HepG2 (cell line): ENCODE measurements at regions not wholly inside any gene's neighbourhood (a gene's known extent, or its start where the extent isn't known, plus 50 kb on each side); places are given as distances from the start of the nearest gene placed in this dataset.

Experiments
- HNRNPK ChIP-seq: fragments of 200-400 bp; formaldehyde crosslinking; IDR thresholded peaks from 2 replicates; pipeline ENCODE4 v1.6.1; 2018; ENCODE audit warnings: low read length, low read depth, moderate library complexity, mild to moderate bottlenecking; ENCODE audit not compliant: poor library complexity, severe bottlenecking
- MAFK ChIP-seq, 2 experiments: IDR thresholded peaks in 1 of 2; conservative IDR thresholded peaks in 1 of 2; 2 replicates each; pipeline ENCODE4 v1.6.1; 2011; ENCODE audit warnings: improper control_type of control experiment in 2 of 2, low read length in 2 of 2
- NR1H2 ChIP-seq: sonication (generic); formaldehyde crosslinking; IDR thresholded peaks from 2 replicates; pipeline ENCODE4 v1.8.1; 2022; ENCODE audit warnings: low read depth, missing genetic modification reagents, borderline replicate concordance
- TBX3 ChIP-seq: fragments of 450-650 bp; IDR thresholded peaks from 2 replicates; pipeline ENCODE4 v1.6.1; 2017; ENCODE audit warnings: antibody characterized with exemption, mild to moderate bottlenecking, inconsistent platforms, borderline replicate concordance
- ZBTB21 ChIP-seq: sonication (generic); formaldehyde crosslinking; IDR thresholded peaks from 2 replicates; pipeline ENCODE4 v1.4.0; 2020; ENCODE audit warnings: missing genetic modification reagents
- ZNF24 ChIP-seq: fragments of 450-650 bp; IDR thresholded peaks from 2 replicates; pipeline ENCODE4 v1.6.1; 2017; ENCODE audit warnings: antibody characterized with exemption, mild to moderate bottlenecking
- ZNF251 ChIP-seq: sonication (generic); formaldehyde crosslinking; IDR thresholded peaks from 2 replicates; pipeline ENCODE4 v1.9.0; 2021; ENCODE audit warnings: mild to moderate bottlenecking, missing genetic modification reagents
- ZNF546 ChIP-seq: sonication (generic); formaldehyde crosslinking; conservative IDR thresholded peaks from 2 replicates; pipeline ENCODE4 v1.8.1; 2023; ENCODE audit warnings: mild to moderate bottlenecking, missing genetic modification reagents
- ZNF660 ChIP-seq: sonication (generic); formaldehyde crosslinking; IDR thresholded peaks from 2 replicates; pipeline ENCODE4 v1.5.1; 2020; ENCODE audit warnings: mild to moderate bottlenecking, low read depth, missing genetic modification reagents, borderline replicate concordance
- ZNF713 ChIP-seq: sonication (generic); formaldehyde crosslinking; IDR thresholded peaks from 2 replicates; pipeline ENCODE4 v1.4.0; 2020; ENCODE audit warnings: mild to moderate bottlenecking, missing genetic modification reagents
- ZSCAN31 ChIP-seq: sonication (generic); formaldehyde crosslinking; IDR thresholded peaks from 2 replicates; pipeline ENCODE4 v1.5.0; 2020; ENCODE audit warnings: low read depth, mild to moderate bottlenecking, missing genetic modification reagents
- TF ChIP-seq, protein P1 (sequence below): sonication (generic); formaldehyde crosslinking; IDR thresholded peaks from 2 replicates; pipeline ENCODE4 v1.9.0; 2021; ENCODE audit warnings: mild to moderate bottlenecking, missing genetic modification reagents
- TF ChIP-seq, protein P2 (sequence below): sonication (generic); formaldehyde crosslinking; IDR thresholded peaks from 2 replicates; pipeline ENCODE4 v1.4.0; 2020; ENCODE audit warnings: missing genetic modification reagents, mild to moderate bottlenecking, borderline replicate concordance
- TF ChIP-seq, protein P3 (sequence below): sonication (generic); formaldehyde crosslinking; IDR thresholded peaks from 2 replicates; pipeline ENCODE4 v1.4.0; 2020; ENCODE audit warnings: missing genetic modification reagents

DNA sequence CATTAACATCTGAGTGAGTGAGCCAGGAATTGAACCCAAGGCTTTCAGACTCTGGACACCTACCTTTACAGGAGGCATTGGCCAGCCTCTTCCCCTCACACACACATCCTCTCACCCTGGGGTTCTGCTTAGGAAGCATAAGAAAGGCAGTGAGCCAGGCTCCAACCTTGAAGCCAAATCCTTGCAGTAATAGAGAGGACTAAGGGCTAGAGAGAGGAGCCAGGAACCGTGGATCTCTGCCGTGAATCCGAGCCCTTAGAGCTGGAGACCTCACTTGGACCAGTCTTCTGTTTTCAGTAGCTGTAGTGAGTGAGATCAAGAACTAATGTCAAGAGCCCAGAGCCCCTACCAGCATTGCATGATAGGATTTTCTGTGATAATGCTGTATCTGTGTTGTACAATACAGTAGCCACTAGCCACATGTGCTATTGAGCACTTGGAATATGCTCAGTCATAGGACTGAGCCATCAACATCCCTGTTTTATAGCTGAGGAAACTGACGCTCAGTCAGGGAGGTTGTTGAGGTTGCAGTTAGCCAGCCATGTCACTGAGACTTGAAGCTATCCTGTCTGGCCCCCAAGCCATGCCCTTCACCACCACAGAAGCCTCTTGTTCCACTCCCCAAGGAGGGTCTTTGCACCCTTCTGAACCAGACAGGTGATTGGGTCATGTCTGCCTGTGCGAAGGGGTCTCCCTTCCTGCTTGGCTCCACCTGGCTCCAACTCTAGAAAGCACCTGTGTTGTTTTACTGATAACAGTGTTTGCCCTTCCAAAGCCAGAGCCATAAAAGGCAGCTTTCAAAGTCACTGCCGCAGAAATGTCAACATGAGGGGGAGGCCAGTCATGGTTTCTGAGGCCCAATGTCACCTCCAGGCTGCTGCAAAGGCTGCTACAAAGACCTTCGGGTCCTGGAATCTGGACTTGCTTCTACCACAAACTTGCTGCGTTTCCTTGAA lies 101.1 kb upstream of the JUN start (continued):
- TF ChIP-seq, protein P1, sequence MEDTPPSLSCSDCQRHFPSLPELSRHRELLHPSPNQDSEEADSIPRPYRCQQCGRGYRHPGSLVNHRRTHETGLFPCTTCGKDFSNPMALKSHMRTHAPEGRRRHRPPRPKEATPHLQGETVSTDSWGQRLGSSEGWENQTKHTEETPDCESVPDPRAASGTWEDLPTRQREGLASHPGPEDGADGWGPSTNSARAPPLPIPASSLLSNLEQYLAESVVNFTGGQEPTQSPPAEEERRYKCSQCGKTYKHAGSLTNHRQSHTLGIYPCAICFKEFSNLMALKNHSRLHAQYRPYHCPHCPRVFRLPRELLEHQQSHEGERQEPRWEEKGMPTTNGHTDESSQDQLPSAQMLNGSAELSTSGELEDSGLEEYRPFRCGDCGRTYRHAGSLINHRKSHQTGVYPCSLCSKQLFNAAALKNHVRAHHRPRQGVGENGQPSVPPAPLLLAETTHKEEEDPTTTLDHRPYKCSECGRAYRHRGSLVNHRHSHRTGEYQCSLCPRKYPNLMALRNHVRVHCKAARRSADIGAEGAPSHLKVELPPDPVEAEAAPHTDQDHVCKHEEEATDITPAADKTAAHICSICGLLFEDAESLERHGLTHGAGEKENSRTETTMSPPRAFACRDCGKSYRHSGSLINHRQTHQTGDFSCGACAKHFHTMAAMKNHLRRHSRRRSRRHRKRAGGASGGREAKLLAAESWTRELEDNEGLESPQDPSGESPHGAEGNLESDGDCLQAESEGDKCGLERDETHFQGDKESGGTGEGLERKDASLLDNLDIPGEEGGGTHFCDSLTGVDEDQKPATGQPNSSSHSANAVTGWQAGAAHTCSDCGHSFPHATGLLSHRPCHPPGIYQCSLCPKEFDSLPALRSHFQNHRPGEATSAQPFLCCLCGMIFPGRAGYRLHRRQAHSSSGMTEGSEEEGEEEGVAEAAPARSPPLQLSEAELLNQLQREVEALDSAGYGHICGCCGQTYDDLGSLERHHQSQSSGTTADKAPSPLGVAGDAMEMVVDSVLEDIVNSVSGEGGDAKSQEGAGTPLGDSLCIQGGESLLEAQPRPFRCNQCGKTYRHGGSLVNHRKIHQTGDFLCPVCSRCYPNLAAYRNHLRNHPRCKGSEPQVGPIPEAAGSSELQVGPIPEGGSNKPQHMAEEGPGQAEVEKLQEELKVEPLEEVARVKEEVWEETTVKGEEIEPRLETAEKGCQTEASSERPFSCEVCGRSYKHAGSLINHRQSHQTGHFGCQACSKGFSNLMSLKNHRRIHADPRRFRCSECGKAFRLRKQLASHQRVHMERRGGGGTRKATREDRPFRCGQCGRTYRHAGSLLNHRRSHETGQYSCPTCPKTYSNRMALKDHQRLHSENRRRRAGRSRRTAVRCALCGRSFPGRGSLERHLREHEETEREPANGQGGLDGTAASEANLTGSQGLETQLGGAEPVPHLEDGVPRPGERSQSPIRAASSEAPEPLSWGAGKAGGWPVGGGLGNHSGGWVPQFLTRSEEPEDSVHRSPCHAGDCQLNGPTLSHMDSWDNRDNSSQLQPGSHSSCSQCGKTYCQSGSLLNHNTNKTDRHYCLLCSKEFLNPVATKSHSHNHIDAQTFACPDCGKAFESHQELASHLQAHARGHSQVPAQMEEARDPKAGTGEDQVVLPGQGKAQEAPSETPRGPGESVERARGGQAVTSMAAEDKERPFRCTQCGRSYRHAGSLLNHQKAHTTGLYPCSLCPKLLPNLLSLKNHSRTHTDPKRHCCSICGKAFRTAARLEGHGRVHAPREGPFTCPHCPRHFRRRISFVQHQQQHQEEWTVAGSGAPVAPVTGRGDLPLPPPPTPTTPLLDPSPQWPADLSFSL (CRISPR knock-in tag) = peak; percentile 55; the same call in 1 of the 2 replicates
- TF ChIP-seq ZNF251 (CRISPR knock-in tag) = no peak
- TF ChIP-seq NR1H2 = peak; percentile 91; the same call in 1 of the 2 replicates
- TF ChIP-seq HNRNPK = no peak
- TF ChIP-seq ZNF713 = no peak
- TF ChIP-seq TBX3 = peak; percentile 97
- peak; percentile 95 for TF ChIP-seq ZSCAN31 (CRISPR knock-in tag)
- TF ChIP-seq ZNF660 (CRISPR knock-in tag) = no peak
- TF ChIP-seq, protein P2, sequence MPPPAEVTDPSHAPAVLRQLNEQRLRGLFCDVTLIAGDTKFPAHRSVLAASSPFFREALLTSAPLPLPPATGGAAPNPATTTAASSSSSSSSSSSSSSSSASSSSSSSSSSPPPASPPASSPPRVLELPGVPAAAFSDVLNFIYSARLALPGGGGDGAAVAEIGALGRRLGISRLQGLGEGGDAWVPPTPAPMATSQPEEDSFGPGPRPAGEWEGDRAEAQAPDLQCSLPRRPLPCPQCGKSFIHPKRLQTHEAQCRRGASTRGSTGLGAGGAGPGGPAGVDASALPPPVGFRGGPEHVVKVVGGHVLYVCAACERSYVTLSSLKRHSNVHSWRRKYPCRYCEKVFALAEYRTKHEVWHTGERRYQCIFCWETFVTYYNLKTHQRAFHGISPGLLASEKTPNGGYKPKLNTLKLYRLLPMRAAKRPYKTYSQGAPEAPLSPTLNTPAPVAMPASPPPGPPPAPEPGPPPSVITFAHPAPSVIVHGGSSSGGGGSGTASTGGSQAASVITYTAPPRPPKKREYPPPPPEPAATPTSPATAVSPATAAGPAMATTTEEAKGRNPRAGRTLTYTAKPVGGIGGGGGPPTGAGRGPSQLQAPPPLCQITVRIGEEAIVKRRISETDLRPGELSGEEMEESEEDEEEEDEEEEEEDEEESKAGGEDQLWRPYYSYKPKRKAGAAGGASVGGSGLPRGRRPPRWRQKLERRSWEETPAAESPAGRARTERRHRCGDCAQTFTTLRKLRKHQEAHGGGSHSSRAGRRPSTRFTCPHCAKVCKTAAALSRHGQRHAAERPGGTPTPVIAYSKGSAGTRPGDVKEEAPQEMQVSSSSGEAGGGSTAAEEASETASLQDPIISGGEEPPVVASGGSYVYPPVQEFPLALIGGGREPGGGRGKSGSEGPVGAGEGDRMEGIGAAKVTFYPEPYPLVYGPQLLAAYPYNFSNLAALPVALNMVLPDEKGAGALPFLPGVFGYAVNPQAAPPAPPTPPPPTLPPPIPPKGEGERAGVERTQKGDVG (CRISPR knock-in tag) = peak; percentile 81; the same call in 1 of the 2 replicates
- TF ChIP-seq ZNF546 (CRISPR knock-in tag) = no peak
- TF ChIP-seq, protein P3, sequence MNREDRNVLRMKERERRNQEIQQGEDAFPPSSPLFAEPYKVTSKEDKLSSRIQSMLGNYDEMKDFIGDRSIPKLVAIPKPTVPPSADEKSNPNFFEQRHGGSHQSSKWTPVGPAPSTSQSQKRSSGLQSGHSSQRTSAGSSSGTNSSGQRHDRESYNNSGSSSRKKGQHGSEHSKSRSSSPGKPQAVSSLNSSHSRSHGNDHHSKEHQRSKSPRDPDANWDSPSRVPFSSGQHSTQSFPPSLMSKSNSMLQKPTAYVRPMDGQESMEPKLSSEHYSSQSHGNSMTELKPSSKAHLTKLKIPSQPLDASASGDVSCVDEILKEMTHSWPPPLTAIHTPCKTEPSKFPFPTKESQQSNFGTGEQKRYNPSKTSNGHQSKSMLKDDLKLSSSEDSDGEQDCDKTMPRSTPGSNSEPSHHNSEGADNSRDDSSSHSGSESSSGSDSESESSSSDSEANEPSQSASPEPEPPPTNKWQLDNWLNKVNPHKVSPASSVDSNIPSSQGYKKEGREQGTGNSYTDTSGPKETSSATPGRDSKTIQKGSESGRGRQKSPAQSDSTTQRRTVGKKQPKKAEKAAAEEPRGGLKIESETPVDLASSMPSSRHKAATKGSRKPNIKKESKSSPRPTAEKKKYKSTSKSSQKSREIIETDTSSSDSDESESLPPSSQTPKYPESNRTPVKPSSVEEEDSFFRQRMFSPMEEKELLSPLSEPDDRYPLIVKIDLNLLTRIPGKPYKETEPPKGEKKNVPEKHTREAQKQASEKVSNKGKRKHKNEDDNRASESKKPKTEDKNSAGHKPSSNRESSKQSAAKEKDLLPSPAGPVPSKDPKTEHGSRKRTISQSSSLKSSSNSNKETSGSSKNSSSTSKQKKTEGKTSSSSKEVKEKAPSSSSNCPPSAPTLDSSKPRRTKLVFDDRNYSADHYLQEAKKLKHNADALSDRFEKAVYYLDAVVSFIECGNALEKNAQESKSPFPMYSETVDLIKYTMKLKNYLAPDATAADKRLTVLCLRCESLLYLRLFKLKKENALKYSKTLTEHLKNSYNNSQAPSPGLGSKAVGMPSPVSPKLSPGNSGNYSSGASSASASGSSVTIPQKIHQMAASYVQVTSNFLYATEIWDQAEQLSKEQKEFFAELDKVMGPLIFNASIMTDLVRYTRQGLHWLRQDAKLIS (CRISPR knock-in tag) = no peak; the same call in 1 of the 2 replicates
- TF ChIP-seq MAFK (conservative IDR thresholded peaks at IDR 0.05 in 1 of 2, IDR thresholded peaks at IDR 0.05 in 1 of 2; ENCODE audit: low read length in 2 of 2) = peak; percentile 37 to 42; a peak in 3 of 4 replicates
- TF ChIP-seq ZNF24 = peak; percentile 40; the same call in 1 of the 2 replicates
- peak; percentile 51; the same call in 1 of the 2 replicates for TF ChIP-seq ZBTB21
